ENCODE measurements at regions not wholly inside any gene's neighbourhood (a gene's known extent, or its start where the extent isn't known, plus 50 kb on each side); places are given as distances from the start of the nearest gene placed in this dataset.

- no peak for DNase-seq
- no peak for FAIRE-seq
- no peak overlapping the region for H3K9ac ChIP-seq (ENCODE audit: low read length in 3 of 3)
- no peaks in the 10 kb centered on the region for H3K36me3 ChIP-seq (ENCODE audit: control insufficient read depth in 2 of 3, insufficient read depth in 3 of 3, low read length in 3 of 3)
- H3K27me3 ChIP-seq (ENCODE audit: control insufficient read depth, insufficient read depth, low read length) = no peaks in the 10 kb centered on the region
- TF ChIP-seq CTCF (IDR thresholded peaks at IDR 0.05; ENCODE audit: borderline replicate concordance, extremely low read depth, insufficient read depth) = no peak
- no peaks in the 10 kb centered on the region for H3K4me1 ChIP-seq (ENCODE audit: control insufficient read depth in 2 of 3, insufficient read depth in 2 of 3, low read depth in 1 of 3, low read length in 3 of 3)
- no peak overlapping the region for H3K27ac ChIP-seq (ENCODE audit: low read depth in 2 of 2, low read length in 2 of 2)
- intact Hi-C loops (cut with DNase I) = no loop called here
- no peaks in the 10 kb centered on the region for H3K9me3 ChIP-seq (ENCODE audit: control insufficient read depth in 2 of 3, insufficient read depth in 1 of 3, low read length in 3 of 3)
- no peak overlapping the region for H3K4me3 ChIP-seq (ENCODE audit: low read length in 3 of 3)
Measured at GRCh38 chr6:121896363-121896762, 460.9 kb downstream of the GJA1 start.

GRCh38 chr6:121896771-121897170, 461.3 kb downstream of the GJA1 start:
- intact Hi-C loops (cut with DNase I) = no loop called here
- FAIRE-seq (no peak), DNase-seq (no peak)
- Histone ChIP-seq H3K27me3 (ENCODE audit: control insufficient read depth, insufficient read depth, low read length) (no peaks in the 10 kb centered on the region), H3K4me3 (ENCODE audit: low read length in 3 of 3) (no peak overlapping the region), H3K4me1 (ENCODE audit: control insufficient read depth in 2 of 3, insufficient read depth in 2 of 3, low read depth in 1 of 3, low read length in 3 of 3) (no peaks in the 10 kb centered on the region), H3K9ac (ENCODE audit: low read length in 3 of 3) (no peak overlapping the region), H3K9me3 (ENCODE audit: control insufficient read depth in 2 of 3, insufficient read depth in 1 of 3, low read length in 3 of 3) (no peaks in the 10 kb centered on the region), H3K36me3 (ENCODE audit: control insufficient read depth in 2 of 3, insufficient read depth in 3 of 3, low read length in 3 of 3) (no peaks in the 10 kb centered on the region), H3K27ac (ENCODE audit: low read depth in 2 of 2, low read length in 2 of 2) (no peak overlapping the region)
- TF ChIP-seq CTCF (IDR thresholded peaks at IDR 0.05; ENCODE audit: borderline replicate concordance, extremely low read depth, insufficient read depth) = no peak

GRCh38 chr6:121897337-121897760, 461.9 kb downstream of the GJA1 start:
- Histone ChIP-seq H3K9me3 (ENCODE audit: control insufficient read depth in 2 of 3, insufficient read depth in 1 of 3, low read length in 3 of 3) (no peaks in the 10 kb centered on the region), H3K4me1 (ENCODE audit: control insufficient read depth in 2 of 3, insufficient read depth in 2 of 3, low read depth in 1 of 3, low read length in 3 of 3) (no peaks in the 10 kb centered on the region), H3K4me3 (ENCODE audit: low read length in 3 of 3) (no peak overlapping the region), H3K9ac (ENCODE audit: low read length in 3 of 3) (no peak overlapping the region), H3K27ac (ENCODE audit: low read depth in 2 of 2, low read length in 2 of 2) (no peak overlapping the region), H3K36me3 (ENCODE audit: control insufficient read depth in 2 of 3, insufficient read depth in 3 of 3, low read length in 3 of 3) (no peaks in the 10 kb centered on the region), H3K27me3 (ENCODE audit: control insufficient read depth, insufficient read depth, low read length) (no peaks in the 10 kb centered on the region)
- no peak for FAIRE-seq
- peak in 1 of 5 donors; percentile 18 for DNase-seq
- TF ChIP-seq CTCF (IDR thresholded peaks at IDR 0.05; ENCODE audit: borderline replicate concordance, extremely low read depth, insufficient read depth) = no peak
- intact Hi-C loops (cut with DNase I) = no loop called here

GRCh38 chr6:121901432-121901831, 466.0 kb downstream of the GJA1 start:
- no peak for DNase-seq
- Histone ChIP-seq H3K27ac (ENCODE audit: low read depth in 2 of 2, low read length in 2 of 2) (no peak overlapping the region), H3K4me1 (ENCODE audit: control insufficient read depth in 2 of 3, insufficient read depth in 2 of 3, low read depth in 1 of 3, low read length in 3 of 3) (no peaks in the 10 kb centered on the region), H3K4me3 (ENCODE audit: low read length in 3 of 3) (no peak overlapping the region), H3K9me3 (ENCODE audit: control insufficient read depth in 2 of 3, insufficient read depth in 1 of 3, low read length in 3 of 3) (no peaks in the 10 kb centered on the region), H3K9ac (ENCODE audit: low read length in 3 of 3) (no peak overlapping the region), H3K27me3 (ENCODE audit: control insufficient read depth, insufficient read depth, low read length) (no peaks in the 10 kb centered on the region), H3K36me3 (ENCODE audit: control insufficient read depth in 2 of 3, insufficient read depth in 3 of 3, low read length in 3 of 3) (no peaks in the 10 kb centered on the region)
- no peak for TF ChIP-seq CTCF (IDR thresholded peaks at IDR 0.05; ENCODE audit: borderline replicate concordance, extremely low read depth, insufficient read depth)
- intact Hi-C loops (cut with DNase I) = no loop called here
- no peak for FAIRE-seq
